PFSK-1 (cell line): ENCODE measurements at regions not wholly inside any gene's neighbourhood (a gene's known extent, or its start where the extent isn't known, plus 50 kb on each side); places are given as distances from the start of the nearest gene placed in this dataset.

Experiments
- FOXP2 ChIP-seq: optimal IDR thresholded peaks from 2 replicates; pipeline ENCODE3; 2011; ENCODE audit warnings: borderline replicate concordance, control low read depth, inconsistent platforms; ENCODE audit not compliant: insufficient read depth; ENCODE audit errors: extremely low read length, extremely low read depth
- POLR2AphosphoS5 ChIP-seq: IDR thresholded peaks from 2 replicates; pipeline ENCODE4 v1.6.1; 2012; ENCODE audit warnings: low read depth, mild to moderate bottlenecking, control low read depth, low read length, moderate library complexity
- SIN3A ChIP-seq: IDR thresholded peaks from 2 replicates; pipeline ENCODE4 v1.6.1; 2012; ENCODE audit warnings: mild to moderate bottlenecking, low read length, moderate library complexity, borderline replicate concordance; ENCODE audit not compliant: insufficient read depth
- TAF1 ChIP-seq: IDR thresholded peaks from 2 replicates; pipeline ENCODE4 v1.6.1; 2012; ENCODE audit warnings: low read length, control low read depth, borderline replicate concordance; ENCODE audit not compliant: insufficient read depth
- TF ChIP-seq, protein P1 (sequence below), 2 experiments: IDR thresholded peaks; 2 replicates each; pipeline versions ENCODE4 v1.6.1 to v1.8.0; 2011 to 2012; ENCODE audit warnings: low read depth in 2 of 2, low read length in 2 of 2, control low read depth in 1 of 2, inconsistent platforms in 1 of 2, mild to moderate bottlenecking in 1 of 2, moderate library complexity in 1 of 2; ENCODE audit not compliant: insufficient read depth in 1 of 2

DNA sequence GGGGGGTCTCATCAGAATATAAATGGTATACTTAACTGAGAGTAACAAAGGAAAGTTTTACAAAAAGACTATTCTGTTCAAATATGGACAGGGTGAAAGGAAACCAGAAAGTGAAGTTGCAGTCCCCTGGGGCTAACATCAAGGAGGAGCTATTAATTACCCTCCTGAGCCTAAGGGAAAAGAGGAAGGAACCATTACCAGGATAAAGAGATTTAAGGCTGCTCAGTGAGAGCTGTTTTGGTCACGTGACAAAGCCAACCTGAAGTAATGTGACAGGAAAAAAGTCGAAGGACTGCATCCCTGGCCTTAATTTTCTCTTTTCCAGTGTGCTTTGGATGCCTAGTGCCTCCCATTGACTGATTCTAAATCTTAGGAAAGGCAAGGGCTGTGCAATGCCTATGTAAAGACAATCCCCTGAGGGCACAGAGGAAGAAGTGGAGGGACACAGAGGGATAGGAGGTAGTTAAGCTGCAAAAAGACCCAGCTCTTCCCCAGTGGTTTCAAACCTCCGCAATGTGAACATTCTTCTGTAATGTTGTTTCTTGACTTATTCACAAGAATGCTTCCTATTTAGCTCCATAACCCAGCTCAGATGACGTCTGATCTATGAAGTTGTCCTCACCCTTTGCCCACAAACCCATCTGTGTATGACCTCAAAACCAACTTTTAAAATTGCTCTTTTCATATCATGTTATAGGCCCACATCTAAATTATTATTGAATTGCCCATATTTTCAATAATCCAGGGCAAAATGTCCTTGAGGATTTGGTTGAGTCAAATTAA is 187.7 kb upstream of the DCN start:
- TF ChIP-seq TAF1 (no peak), SIN3A (no peak), FOXP2 (no peak), POLR2AphosphoS5 (no peak)
- TF ChIP-seq, protein P1, sequence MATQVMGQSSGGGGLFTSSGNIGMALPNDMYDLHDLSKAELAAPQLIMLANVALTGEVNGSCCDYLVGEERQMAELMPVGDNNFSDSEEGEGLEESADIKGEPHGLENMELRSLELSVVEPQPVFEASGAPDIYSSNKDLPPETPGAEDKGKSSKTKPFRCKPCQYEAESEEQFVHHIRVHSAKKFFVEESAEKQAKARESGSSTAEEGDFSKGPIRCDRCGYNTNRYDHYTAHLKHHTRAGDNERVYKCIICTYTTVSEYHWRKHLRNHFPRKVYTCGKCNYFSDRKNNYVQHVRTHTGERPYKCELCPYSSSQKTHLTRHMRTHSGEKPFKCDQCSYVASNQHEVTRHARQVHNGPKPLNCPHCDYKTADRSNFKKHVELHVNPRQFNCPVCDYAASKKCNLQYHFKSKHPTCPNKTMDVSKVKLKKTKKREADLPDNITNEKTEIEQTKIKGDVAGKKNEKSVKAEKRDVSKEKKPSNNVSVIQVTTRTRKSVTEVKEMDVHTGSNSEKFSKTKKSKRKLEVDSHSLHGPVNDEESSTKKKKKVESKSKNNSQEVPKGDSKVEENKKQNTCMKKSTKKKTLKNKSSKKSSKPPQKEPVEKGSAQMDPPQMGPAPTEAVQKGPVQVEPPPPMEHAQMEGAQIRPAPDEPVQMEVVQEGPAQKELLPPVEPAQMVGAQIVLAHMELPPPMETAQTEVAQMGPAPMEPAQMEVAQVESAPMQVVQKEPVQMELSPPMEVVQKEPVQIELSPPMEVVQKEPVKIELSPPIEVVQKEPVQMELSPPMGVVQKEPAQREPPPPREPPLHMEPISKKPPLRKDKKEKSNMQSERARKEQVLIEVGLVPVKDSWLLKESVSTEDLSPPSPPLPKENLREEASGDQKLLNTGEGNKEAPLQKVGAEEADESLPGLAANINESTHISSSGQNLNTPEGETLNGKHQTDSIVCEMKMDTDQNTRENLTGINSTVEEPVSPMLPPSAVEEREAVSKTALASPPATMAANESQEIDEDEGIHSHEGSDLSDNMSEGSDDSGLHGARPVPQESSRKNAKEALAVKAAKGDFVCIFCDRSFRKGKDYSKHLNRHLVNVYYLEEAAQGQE (IDR thresholded peaks at IDR 0.05; ENCODE audit: insufficient read depth in 1 of 2, low read depth in 2 of 2, low read length in 2 of 2) = no peak

DNA sequence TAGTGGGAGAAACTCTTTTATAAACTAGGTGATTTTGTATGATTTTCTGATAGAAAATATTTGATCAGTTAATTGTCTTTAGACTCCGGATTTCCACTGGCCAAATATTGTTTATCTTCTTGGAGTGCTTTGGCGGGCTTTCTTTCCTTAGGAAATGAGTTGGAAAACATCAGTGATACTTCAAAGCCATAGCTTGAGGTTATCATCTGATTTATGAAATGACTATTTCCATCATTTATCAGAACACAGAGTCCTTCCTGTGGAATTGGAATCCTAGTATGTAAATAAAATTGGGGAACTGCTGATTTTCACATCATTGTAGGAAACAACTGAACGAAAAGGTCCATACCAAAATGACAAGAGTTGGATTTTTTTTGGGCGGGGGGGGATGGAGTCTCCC is 186.0 kb upstream of the DCN start:
- TF ChIP-seq, protein P1 (IDR thresholded peaks at IDR 0.05; ENCODE audit: insufficient read depth in 1 of 2, low read depth in 2 of 2, low read length in 2 of 2) = no peak
- TF ChIP-seq POLR2AphosphoS5 = no peak
- no peak for TF ChIP-seq FOXP2
- TF ChIP-seq SIN3A = no peak
- TF ChIP-seq TAF1 = no peak

DNA sequence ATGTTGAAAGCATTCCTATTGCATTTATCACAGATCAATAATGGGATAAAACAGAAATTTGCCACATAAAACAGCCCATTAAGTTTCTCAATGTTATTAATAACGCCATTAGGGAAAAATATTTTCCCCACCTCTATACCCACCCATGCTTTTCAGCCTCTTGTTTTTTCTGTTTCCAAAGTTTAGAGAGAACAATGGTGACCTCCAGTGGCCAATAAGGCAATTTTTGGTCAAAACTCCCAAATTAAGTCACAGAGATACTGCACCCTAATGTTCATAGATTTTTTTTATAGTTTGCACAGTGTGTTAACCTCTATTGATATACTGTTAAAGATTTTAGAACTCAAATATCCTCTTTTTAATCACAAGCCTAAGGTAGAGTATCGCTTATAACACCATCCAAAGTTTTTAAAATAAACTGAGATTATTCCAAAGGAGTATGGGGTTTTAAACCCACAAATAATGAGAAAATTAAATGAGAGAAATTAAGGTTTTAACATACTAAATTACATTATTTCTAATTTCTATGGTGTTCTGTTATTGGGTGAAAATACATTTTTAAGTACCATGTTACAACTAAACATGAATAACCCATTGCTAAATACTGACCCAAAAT is 184.7 kb upstream of the DCN start:
- TF ChIP-seq TAF1 (no peak), POLR2AphosphoS5 (no peak), FOXP2 (no peak), SIN3A (no peak)
- TF ChIP-seq, protein P1 (IDR thresholded peaks at IDR 0.05; ENCODE audit: insufficient read depth in 1 of 2, low read depth in 2 of 2, low read length in 2 of 2) = no peak

GRCh38 chr12:91364471-91365184 is 182.0 kb upstream of the DCN start:
- no peak for TF ChIP-seq POLR2AphosphoS5

GRCh38 chr12:91361864-91362263 is 179.2 kb upstream of the DCN start:
- TF ChIP-seq POLR2AphosphoS5 (no peak), TAF1 (no peak), FOXP2 (no peak), SIN3A (no peak)
- TF ChIP-seq, protein P1 (IDR thresholded peaks at IDR 0.05; ENCODE audit: insufficient read depth in 1 of 2, low read depth in 2 of 2, low read length in 2 of 2) = no peak
